ENCODE measurements at regions not wholly inside any gene's neighbourhood (a gene's known extent, or its start where the extent isn't known, plus 50 kb on each side); places are given as distances from the start of the nearest gene placed in this dataset.

- TF ChIP-seq CTCF (IDR thresholded peaks at IDR 0.05) (no peak), POLR2A (IDR thresholded peaks at IDR 0.05) (no peak)
These were observed 154.8 kb upstream of the ZFP42 start for GRCh38 chr4:187840814-187841213.
